ENCODE measurements at regions not wholly inside any gene's neighbourhood (a gene's known extent, or its start where the extent isn't known, plus 50 kb on each side); places are given as distances from the start of the nearest gene placed in this dataset.

GRCh38 chrX:22404297-22404696 lies 131.6 kb downstream of the CBLL2 start:
- TF ChIP-seq CTCF (IDR thresholded peaks at IDR 0.05), result no peak
- H3K27ac Mint-ChIP-seq, result no peak overlapping the region
- no peak for DNase-seq

GRCh38 chrX:22406201-22406737 lies 133.6 kb downstream of the CBLL2 start:
- H3K36me3 Mint-ChIP-seq (ENCODE audit: low read depth), result peaks cover 7% of the 10 kb centered on the region; the same call in 1 of the 2 replicates
- H3K4me3 Mint-ChIP-seq, result no peak overlapping the region
- H3K27ac Mint-ChIP-seq, result no peak overlapping the region
- TF ChIP-seq CTCF (IDR thresholded peaks at IDR 0.05), result no peak
- H3K4me1 Mint-ChIP-seq (ENCODE audit: low read depth), result peaks cover 5% of the 10 kb centered on the region; the same call in 1 of the 2 replicates
- no peaks in the 10 kb centered on the region for H3K9me3 Mint-ChIP-seq
- no peaks in the 10 kb centered on the region for H3K27me3 Mint-ChIP-seq (ENCODE audit: insufficient read depth)
- no peak for DNase-seq

More at GRCh38 chrX:22404297-22404696, 131.6 kb downstream of the CBLL2 start:
- Mint-ChIP-seq H3K36me3 (ENCODE audit: low read depth) (peaks cover 16% of the 10 kb centered on the region), H3K4me3 (no peak overlapping the region), H3K9me3 (peaks cover 10% of the 10 kb centered on the region), H3K27me3 (ENCODE audit: insufficient read depth) (no peaks in the 10 kb centered on the region), H3K4me1 (ENCODE audit: low read depth) (peaks cover 12% of the 10 kb centered on the region; the same call in 1 of the 2 replicates)

- no peak for DNase-seq
- no peak overlapping the region for H3K4me3 Mint-ChIP-seq
- no peaks in the 10 kb centered on the region for H3K27me3 Mint-ChIP-seq (ENCODE audit: insufficient read depth)
- no peak for TF ChIP-seq CTCF (IDR thresholded peaks at IDR 0.05)
- no peak overlapping the region for H3K27ac Mint-ChIP-seq
- H3K4me1 Mint-ChIP-seq (ENCODE audit: low read depth), result peaks cover 5% of the 10 kb centered on the region; the same call in 1 of the 2 replicates
- no peaks in the 10 kb centered on the region for H3K9me3 Mint-ChIP-seq
- no peaks in the 10 kb centered on the region for H3K36me3 Mint-ChIP-seq (ENCODE audit: low read depth)
Measured at GRCh38 chrX:22409418-22409817, 136.7 kb downstream of the CBLL2 start.

DNA sequence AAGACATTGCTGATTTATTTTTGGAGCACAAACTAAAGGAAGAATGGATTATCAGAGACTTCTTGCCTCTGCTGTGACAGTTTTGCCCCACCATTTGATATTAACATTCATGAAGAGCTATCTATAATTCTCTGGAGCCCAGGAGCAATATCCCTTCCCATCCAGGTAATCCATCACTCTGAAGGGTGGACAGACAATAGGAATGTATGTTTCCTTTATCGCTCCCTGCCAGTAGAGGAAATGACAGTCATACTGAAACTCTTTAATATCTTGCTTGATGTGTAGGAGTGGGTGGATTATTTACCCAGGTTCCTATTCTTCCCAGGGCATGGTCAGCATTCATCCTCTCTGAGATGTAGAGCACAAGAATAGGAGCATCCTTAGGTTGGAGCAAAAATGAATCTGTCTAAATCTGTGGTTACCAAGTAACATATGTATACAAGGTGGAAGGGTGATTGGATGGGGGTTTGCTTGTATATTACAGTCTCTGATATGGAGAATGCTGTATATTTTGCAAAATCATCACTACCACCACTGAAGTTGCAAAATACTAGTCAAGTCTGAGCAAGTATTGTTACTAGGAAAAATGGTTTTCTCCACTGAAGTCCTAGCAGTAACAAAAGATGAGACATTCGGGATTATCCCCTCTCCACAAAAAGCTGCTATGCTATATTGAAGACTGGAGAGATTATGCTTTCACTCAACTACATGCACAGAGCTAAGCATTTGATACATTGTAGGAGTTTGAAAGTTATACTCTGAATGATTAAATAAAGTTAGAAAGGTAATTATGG lies 151.6 kb downstream of the CBLL2 start:
- no peak for DNase-seq
- H3K36me3 Mint-ChIP-seq (ENCODE audit: low read depth), result no peaks in the 10 kb centered on the region
- no peak overlapping the region for H3K27ac Mint-ChIP-seq
- no peaks in the 10 kb centered on the region for H3K4me1 Mint-ChIP-seq (ENCODE audit: low read depth)
- no peak overlapping the region for H3K4me3 Mint-ChIP-seq
- no peaks in the 10 kb centered on the region for H3K27me3 Mint-ChIP-seq (ENCODE audit: insufficient read depth)
- H3K9me3 Mint-ChIP-seq, result peaks cover 4% of the 10 kb centered on the region; the same call in 1 of the 2 replicates
- TF ChIP-seq CTCF (IDR thresholded peaks at IDR 0.05), result no peak

- H3K9me3 Mint-ChIP-seq, result peaks cover 4% of the 10 kb centered on the region; the same call in 1 of the 2 replicates
- H3K27me3 Mint-ChIP-seq (ENCODE audit: insufficient read depth), result no peaks in the 10 kb centered on the region
- no peak for DNase-seq
- TF ChIP-seq CTCF (IDR thresholded peaks at IDR 0.05), result no peak
- H3K27ac Mint-ChIP-seq, result no peak overlapping the region
- H3K4me1 Mint-ChIP-seq (ENCODE audit: low read depth), result no peaks in the 10 kb centered on the region
- H3K4me3 Mint-ChIP-seq, result no peak overlapping the region
- H3K36me3 Mint-ChIP-seq (ENCODE audit: low read depth), result no peaks in the 10 kb centered on the region
Measured at GRCh38 chrX:22424919-22425318, 152.2 kb downstream of the CBLL2 start.
